ENCODE measurements at regions not wholly inside any gene's neighbourhood (a gene's known extent, or its start where the extent isn't known, plus 50 kb on each side); places are given as distances from the start of the nearest gene placed in this dataset.

- DNase-seq (ENCODE audit: low spot score): no peak
- intact Hi-C loops (cut with DNase I): no loop called here
Measured at GRCh38 chr1:4028139-4028501, 128.0 kb upstream of the C1orf174 start.

- intact Hi-C loops (cut with DNase I): no loop called here
- no peak for DNase-seq (ENCODE audit: low spot score)
Measured at GRCh38 chr1:4029376-4029775, 129.3 kb upstream of the C1orf174 start.

GRCh38 chr1:4032571-4032970 is 132.5 kb upstream of the C1orf174 start:
- intact Hi-C loops (cut with DNase I): no loop called here
- no peak for DNase-seq (ENCODE audit: low spot score)

- DNase-seq (ENCODE audit: low spot score): no peak
- intact Hi-C loops (cut with DNase I): no loop called here
Measured at GRCh38 chr1:4033129-4033676, 133.1 kb upstream of the C1orf174 start.

DNA sequence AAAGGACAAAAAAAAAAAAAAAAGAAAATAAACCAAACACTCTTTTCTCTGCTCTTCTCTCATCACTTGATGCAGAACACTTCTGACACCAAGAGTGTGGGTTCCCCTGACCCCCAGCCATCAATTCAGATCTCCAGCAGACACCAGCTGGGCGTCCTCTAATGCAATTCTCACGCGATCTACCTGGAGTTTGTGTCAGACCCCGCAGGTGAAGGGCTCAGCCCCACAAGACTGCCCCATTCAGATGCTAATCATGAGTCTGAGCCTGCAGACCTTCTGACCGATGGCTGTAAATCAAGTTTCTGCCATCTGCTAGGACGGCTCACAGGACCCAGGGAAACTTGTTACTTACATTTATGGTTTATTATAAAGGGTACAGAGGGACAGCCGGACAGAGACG is 133.6 kb upstream of the C1orf174 start:
- intact Hi-C loops (cut with DNase I): no loop called here
- no peak for DNase-seq (ENCODE audit: low spot score)

GRCh38 chr1:4034318-4034887 is 134.3 kb upstream of the C1orf174 start:
- intact Hi-C loops (cut with DNase I): no loop called here
- no peak for DNase-seq (ENCODE audit: low spot score)

DNA sequence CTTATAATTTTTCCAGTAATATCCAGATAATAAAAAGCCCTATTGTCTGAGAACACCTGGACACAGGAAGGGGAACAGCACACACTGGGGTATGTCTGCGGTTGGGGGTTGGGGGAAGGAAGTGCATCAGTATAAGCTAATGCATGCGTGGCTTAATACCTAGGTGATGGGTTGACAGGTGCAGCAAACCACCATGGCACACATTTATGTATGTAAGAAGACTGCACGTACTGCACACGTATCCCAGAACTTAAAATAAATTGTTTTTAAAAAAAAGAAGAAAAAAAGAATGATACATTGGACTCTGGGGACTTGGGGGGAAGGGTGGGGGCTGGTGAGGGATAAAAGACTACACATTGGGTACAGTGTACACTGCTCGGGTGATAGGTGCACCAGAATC is 144.9 kb upstream of the C1orf174 start:
- intact Hi-C loops (cut with DNase I): no loop called here

GRCh38 chr1:4045397-4046010 is 145.4 kb upstream of the C1orf174 start:
- intact Hi-C loops (cut with DNase I): no loop called here
- no peak for DNase-seq (ENCODE audit: low spot score)

More for the DNA sequence above, 144.9 kb upstream of the C1orf174 start:
- no peak for DNase-seq (ENCODE audit: low spot score)

- intact Hi-C loops (cut with DNase I): no loop called here
- no peak for DNase-seq (ENCODE audit: low spot score)
Measured at GRCh38 chr1:4046836-4047461, 146.9 kb upstream of the C1orf174 start.

GRCh38 chr1:4047666-4048065 is 147.6 kb upstream of the C1orf174 start:
- intact Hi-C loops (cut with DNase I): no loop called here
- no peak for DNase-seq (ENCODE audit: low spot score)

GRCh38 chr1:4048076-4048475 is 148.0 kb upstream of the C1orf174 start:
- intact Hi-C loops (cut with DNase I): no loop called here

GRCh38 chr1:4048921-4049320 is 148.8 kb upstream of the C1orf174 start:
- DNase-seq (ENCODE audit: low spot score): no peak

More at GRCh38 chr1:4048076-4048475, 148.0 kb upstream of the C1orf174 start:
- DNase-seq (ENCODE audit: low spot score): no peak

GRCh38 chr1:4050998-4051397 is 150.9 kb upstream of the C1orf174 start:
- intact Hi-C loops (cut with DNase I): no loop called here
- DNase-seq (ENCODE audit: low spot score): no peak

More at GRCh38 chr1:4048921-4049320, 148.8 kb upstream of the C1orf174 start:
- intact Hi-C loops (cut with DNase I): no loop called here

DNA sequence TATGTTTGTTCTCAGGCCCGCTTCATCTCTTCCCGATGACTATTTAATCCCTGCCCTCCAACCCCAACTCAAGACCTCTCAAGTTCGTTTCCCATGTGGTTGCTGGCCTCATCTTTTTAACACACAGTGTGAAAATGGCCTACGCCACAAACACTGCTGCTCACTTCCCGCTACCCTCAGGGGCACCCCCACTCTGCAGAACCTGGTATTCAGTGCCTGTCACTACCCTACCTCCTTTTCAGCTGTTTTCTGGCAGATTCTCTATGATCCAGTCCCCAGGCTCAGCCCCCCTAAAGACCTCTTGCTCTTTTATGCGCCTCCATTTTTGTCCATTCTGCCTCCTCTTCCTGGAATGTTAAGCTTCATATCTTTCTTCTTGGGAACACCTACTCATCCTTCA is 152.6 kb upstream of the C1orf174 start:
- intact Hi-C loops (cut with DNase I): no loop called here
- DNase-seq (ENCODE audit: low spot score): no peak

DNA sequence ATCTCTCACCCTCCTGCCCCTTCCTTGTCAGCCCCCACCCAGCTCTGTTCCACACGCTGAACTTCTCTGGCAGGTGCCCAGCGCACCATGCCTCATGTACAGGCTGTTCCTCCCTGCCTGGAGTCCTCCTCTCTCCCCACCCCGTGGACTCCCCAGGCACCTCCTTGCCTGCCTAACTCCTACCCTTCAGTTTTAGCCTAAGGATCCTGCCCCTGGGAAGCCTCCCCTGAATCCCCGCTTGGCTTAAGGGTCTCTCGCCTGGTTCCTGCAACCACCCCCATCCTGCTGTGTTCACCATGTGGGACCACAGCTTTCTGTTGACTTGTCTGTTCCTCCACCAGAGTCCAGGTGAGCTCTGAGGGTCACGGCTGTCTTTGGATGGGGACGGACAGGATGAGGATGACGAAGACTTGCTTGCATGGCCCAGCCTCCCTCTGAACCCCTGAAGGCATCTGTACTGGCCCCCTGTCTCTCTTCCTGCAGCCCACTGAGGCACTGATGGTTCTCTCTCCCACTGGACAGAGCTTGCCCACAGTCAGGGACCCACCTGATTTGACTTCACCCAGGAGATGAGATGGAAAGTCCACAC is 153.2 kb upstream of the C1orf174 start:
- no peak for DNase-seq (ENCODE audit: low spot score)
- intact Hi-C loops (cut with DNase I): no loop called here

DNA sequence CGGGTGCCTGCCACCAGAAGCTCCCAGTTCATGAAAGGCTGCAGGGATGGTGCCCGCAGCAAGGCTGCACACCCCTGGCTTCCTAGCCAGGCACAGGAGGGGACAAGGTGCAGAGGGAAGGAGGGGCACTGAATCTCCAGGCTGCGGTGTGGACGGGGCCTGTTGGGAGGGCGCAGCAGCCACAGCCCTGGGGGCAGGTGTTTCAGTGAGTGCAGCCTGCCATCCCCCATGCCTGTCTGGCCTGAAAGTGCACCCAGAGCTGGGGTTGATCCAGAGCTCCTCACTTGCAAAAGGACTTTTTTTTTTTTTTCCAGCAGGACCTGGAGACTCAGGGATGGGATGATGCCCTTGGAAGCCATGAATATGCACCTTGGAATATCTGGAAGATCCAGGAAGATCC is 153.7 kb upstream of the C1orf174 start:
- intact Hi-C loops (cut with DNase I): no loop called here
- DNase-seq (ENCODE audit: low spot score): no peak

- no peak for DNase-seq (ENCODE audit: low spot score)
- intact Hi-C loops (cut with DNase I): no loop called here
Measured at GRCh38 chr1:4055294-4055967, 155.4 kb upstream of the C1orf174 start.

GRCh38 chr1:4056422-4056821 is 156.3 kb upstream of the C1orf174 start:
- intact Hi-C loops (cut with DNase I): no loop called here
- no peak for DNase-seq (ENCODE audit: low spot score)

- intact Hi-C loops (cut with DNase I): no loop called here
- DNase-seq (ENCODE audit: low spot score): no peak
Measured at GRCh38 chr1:4056989-4057388, 156.9 kb upstream of the C1orf174 start.

- DNase-seq (ENCODE audit: low spot score): no peak
- intact Hi-C loops (cut with DNase I): no loop called here
Measured at GRCh38 chr1:4057603-4058002, 157.5 kb upstream of the C1orf174 start.

Data from cardiac septum (tissue), 1 donor.